Upper lobe of left lung (tissue), 4 donors: ENCODE measurements at regions not wholly inside any gene's neighbourhood (a gene's known extent, or its start where the extent isn't known, plus 50 kb on each side); places are given as distances from the start of the nearest gene placed in this dataset.

Experiments used
- POLR2A ChIP-seq, 4 donors: fragments of 450-650 bp; IDR thresholded peaks; one replicate each; pipeline ENCODE4 v1.5.1; 2016 to 2017; ENCODE audit warnings: antibody characterized with exemption in 4 of 4, mild to moderate bottlenecking in 2 of 4
- TF ChIP-seq, protein P1 (sequence below), 6 experiments: fragments of 450-650 bp in 4 of 6; fragments of 200-600 bp in 2 of 6; sonication (generic) in 2 of 6; IDR thresholded peaks; one replicate each; pipeline ENCODE4 v1.5.1; 2016 to 2019; ENCODE audit warnings: antibody characterized with exemption in 6 of 6

DNA sequence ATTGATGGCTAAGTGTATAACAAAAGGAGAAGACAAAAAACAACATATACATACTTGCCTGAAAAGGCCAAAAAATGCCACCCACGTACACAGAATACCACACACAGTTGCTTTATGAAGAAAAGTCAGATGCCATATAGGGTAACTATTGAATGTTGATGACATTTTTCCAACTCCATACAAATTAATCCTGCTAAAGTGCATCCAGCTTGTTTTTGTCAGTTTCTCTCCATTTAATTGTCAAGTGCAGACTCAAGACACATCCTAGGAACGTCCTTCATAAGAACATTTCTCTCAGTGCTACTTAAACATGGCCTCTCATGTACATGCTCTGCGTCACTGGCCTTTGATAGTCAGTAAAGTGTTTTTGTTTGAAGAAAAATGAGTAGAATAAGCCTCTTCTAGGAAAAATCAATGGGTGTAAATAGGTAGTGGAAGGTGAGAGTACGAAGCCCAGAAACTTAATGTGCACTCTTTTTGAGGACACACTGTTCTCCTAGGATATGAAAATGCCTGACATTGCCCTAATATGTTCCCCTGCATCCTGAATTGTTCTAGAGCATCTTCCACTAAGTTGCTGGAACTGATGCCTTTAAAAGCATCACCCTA lies 267.4 kb upstream of the ATP11B start:
- TF ChIP-seq, protein P1, sequence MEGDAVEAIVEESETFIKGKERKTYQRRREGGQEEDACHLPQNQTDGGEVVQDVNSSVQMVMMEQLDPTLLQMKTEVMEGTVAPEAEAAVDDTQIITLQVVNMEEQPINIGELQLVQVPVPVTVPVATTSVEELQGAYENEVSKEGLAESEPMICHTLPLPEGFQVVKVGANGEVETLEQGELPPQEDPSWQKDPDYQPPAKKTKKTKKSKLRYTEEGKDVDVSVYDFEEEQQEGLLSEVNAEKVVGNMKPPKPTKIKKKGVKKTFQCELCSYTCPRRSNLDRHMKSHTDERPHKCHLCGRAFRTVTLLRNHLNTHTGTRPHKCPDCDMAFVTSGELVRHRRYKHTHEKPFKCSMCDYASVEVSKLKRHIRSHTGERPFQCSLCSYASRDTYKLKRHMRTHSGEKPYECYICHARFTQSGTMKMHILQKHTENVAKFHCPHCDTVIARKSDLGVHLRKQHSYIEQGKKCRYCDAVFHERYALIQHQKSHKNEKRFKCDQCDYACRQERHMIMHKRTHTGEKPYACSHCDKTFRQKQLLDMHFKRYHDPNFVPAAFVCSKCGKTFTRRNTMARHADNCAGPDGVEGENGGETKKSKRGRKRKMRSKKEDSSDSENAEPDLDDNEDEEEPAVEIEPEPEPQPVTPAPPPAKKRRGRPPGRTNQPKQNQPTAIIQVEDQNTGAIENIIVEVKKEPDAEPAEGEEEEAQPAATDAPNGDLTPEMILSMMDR (IDR thresholded peaks at IDR 0.05): no peak
- TF ChIP-seq POLR2A (IDR thresholded peaks at IDR 0.05): no peak
